D721Med (cell line): ENCODE measurements at regions not wholly inside any gene's neighbourhood (a gene's known extent, or its start where the extent isn't known, plus 50 kb on each side); places are given as distances from the start of the nearest gene placed in this dataset.

Experiments used
- DNase-seq: peaks from one replicate; pipeline ENCODE4 v3.0.0; 2011; ENCODE audit warnings: low spot score; ENCODE audit not compliant: insufficient read length
- FAIRE-seq: peaks from 2 replicates; lab custom pipeline; 2011; peaks lifted over from hg19 to GRCh38; lab: Jason Lieb, UNC
- CTCF ChIP-seq: IDR thresholded peaks from 2 replicates; pipeline ENCODE4 v1.5.1; 2012; ENCODE audit warnings: mild to moderate bottlenecking, control low read depth; ENCODE audit not compliant: insufficient read depth; ENCODE audit errors: missing control alignments

DNA sequence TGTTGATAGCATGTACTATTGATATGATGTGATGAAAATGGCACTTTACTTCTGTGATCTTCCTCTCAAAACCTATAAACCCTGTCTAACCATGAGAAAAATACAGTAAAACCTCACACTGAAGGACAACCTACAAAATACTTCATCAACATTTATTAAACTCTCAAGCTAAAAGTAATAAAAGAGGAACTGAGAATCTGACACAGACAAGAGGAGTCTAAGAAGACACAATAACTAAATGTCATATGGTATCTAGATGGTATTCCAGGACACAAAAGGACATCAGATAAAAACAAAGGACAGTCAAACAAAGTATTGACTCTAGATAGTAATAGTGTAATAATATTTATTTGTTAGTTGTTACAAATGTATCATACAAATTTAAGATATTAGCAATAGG is 655.3 kb downstream of the SH3BGRL start:
- no peak for DNase-seq
- FAIRE-seq: no peak
- TF ChIP-seq CTCF: no peak

DNA sequence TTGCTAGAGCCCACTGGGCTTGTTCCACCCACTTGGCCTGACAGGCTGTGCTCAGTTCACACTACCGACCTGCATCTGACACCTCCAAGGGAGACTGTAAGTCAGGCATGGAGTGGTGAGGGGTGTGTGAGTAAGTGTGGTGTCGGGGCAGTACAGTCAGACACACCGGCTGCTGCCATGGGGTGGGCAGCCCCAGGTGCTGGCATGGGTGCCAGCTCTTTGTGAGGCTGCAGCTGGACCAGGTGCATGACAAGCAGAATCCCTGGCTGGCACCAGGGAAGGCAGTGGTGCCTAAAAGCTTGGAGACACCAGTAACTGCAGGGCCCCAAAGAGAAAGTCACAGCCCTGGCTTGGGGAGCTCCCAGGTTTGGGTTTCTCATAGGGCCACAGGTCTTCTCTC is 665.0 kb downstream of the SH3BGRL start:
- DNase-seq (no peak), FAIRE-seq (no peak)
- no peak for TF ChIP-seq CTCF

DNA sequence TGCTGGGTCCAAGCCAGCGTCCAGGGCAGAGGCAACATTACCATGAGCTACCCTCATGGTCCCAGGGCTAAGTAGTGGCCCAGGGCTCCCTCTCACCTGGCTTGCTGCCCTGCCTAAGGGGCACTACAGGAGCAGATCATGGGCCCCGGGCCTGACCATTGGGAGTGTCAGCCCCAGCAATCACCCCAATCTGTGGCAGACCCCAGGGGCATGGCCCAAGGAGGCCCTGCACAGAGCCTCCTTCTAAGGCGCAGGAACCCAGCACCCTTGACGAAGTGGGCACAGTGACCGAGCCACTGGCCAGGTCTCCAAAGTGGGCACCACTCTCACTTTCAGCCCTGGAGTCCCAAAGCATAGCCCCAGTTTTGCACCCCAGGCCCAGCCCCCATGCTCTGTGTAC is 667.1 kb downstream of the SH3BGRL start:
- FAIRE-seq: no peak
- no peak for DNase-seq
- TF ChIP-seq CTCF: no peak

GRCh38 chrX:81874807-81875206 is 672.9 kb downstream of the SH3BGRL start:
- no peak for TF ChIP-seq CTCF
- no peak for DNase-seq
- FAIRE-seq: no peak

GRCh38 chrX:81875800-81876199 is 673.9 kb downstream of the SH3BGRL start:
- DNase-seq (no peak), FAIRE-seq (no peak)
- TF ChIP-seq CTCF: no peak

- FAIRE-seq (no peak), DNase-seq (no peak)
- no peak for TF ChIP-seq CTCF
Observed at GRCh38 chrX:81876437-81876836, 674.5 kb downstream of the SH3BGRL start.

- no peak for TF ChIP-seq CTCF
- DNase-seq (no peak), FAIRE-seq (no peak)
Observed at GRCh38 chrX:81890521-81890920, 688.6 kb downstream of the SH3BGRL start.
